Astrocyte (in vitro differentiated cells and primary cell): ENCODE measurements at regions not wholly inside any gene's neighbourhood (a gene's known extent, or its start where the extent isn't known, plus 50 kb on each side); places are given as distances from the start of the nearest gene placed in this dataset.

Experiments
- EZH2 ChIP-seq: IDR thresholded peaks from 2 replicates; pipeline ENCODE4 v1.6.1; 2012; ENCODE audit warnings: mild to moderate bottlenecking, low read length, inconsistent platforms; ENCODE audit not compliant: insufficient read depth
- TF ChIP-seq, protein P1 (sequence below): IDR thresholded peaks from 2 replicates; pipeline ENCODE4 v1.5.1; 2011; ENCODE audit warnings: low read depth, mild to moderate bottlenecking, inconsistent platforms, low read length, moderate library complexity; ENCODE audit not compliant: insufficient read depth

DNA sequence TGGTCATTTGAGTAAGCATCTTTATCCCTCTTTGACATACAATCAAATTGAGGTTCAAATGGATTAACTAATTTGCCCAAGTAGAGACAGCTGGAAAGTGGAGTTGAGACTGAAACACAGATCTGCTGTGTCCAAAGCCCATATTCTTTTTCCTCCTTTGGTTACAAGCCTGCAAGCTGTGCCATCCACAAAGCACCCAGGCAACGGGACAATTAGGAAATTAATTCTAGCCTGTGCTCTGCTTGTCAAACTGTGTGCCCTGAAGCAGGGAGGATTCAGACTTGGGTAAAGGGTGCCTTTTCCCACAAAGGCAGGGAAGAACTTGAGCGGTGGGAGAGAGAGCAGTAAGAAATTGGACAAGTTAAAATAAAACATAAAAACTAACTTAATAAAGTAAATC lies 127.9 kb downstream of the DTWD1 start:
- TF ChIP-seq, protein P1, sequence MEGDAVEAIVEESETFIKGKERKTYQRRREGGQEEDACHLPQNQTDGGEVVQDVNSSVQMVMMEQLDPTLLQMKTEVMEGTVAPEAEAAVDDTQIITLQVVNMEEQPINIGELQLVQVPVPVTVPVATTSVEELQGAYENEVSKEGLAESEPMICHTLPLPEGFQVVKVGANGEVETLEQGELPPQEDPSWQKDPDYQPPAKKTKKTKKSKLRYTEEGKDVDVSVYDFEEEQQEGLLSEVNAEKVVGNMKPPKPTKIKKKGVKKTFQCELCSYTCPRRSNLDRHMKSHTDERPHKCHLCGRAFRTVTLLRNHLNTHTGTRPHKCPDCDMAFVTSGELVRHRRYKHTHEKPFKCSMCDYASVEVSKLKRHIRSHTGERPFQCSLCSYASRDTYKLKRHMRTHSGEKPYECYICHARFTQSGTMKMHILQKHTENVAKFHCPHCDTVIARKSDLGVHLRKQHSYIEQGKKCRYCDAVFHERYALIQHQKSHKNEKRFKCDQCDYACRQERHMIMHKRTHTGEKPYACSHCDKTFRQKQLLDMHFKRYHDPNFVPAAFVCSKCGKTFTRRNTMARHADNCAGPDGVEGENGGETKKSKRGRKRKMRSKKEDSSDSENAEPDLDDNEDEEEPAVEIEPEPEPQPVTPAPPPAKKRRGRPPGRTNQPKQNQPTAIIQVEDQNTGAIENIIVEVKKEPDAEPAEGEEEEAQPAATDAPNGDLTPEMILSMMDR, result no peak
- no peak for TF ChIP-seq EZH2
